ENCODE measurements at regions not wholly inside any gene's neighbourhood (a gene's known extent, or its start where the extent isn't known, plus 50 kb on each side); places are given as distances from the start of the nearest gene placed in this dataset.

DNA sequence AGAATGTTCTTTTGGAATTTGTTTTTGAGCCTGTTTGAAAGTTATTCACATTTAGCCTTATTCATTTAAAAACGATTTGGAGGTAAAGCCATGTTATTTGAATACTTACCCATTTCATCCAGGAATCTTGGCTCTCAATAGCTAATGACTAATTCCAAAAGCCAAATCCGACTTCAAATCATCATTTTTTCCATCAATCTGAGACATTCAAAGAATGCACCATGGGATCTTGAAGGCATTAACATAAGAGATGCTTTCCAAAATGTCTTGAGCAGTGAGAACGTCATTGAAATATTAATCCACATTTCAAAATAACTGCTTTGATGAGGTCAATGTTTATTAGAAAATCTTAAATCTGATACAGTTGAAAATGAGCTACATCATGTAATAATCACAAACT lies 617.0 kb upstream of the RORB start:
- TF ChIP-seq POLR2AphosphoS5 (IDR thresholded peaks at IDR 0.05; ENCODE audit: borderline replicate concordance, low read depth, low read length) (no peak), EZH2 (IDR thresholded peaks at IDR 0.05) (no peak)
